A673 (cell line): ENCODE measurements at regions not wholly inside any gene's neighbourhood (a gene's known extent, or its start where the extent isn't known, plus 50 kb on each side); places are given as distances from the start of the nearest gene placed in this dataset.

ENCODE experiments used
- BruUV-seq: library from RNA; stranded (reverse); fragments of 400-500 nt; replicated peaks from 2 replicates; lab custom pipeline; 2021; lab: Mats Ljungman, UMichigan
- CTCF ChIA-PET: fragments of 300-600 bp; sonication (Branson Sonifier 250); formaldehyde crosslinking; loops from one replicate; lab custom pipeline; 2022; ENCODE audit warnings: antibody characterized with exemption; lab: Charles Lee
- POLR2A ChIA-PET: fragments of 300-600 bp; sonication (Branson Sonifier 250); formaldehyde crosslinking; loops from one replicate; lab custom pipeline; 2022; ENCODE audit warnings: antibody characterized with exemption; ENCODE audit not compliant: low non-redundant PET; lab: Charles Lee
- DNase-seq: peaks from one replicate; pipeline ENCODE4 v3.0.0-alpha.2; 2015; ENCODE audit warnings: low spot score
- H3K27ac ChIP-seq: fragments of 200-600 bp; sonication (generic); 2 replicates; pipeline ENCODE4 v1.5.1; 2016; ENCODE audit warnings: mixed run types, low read depth, mild to moderate bottlenecking, mixed read lengths, antibody characterized with exemption, low read length; ENCODE audit not compliant: poor library complexity, severe bottlenecking
- H3K27me3 ChIP-seq: fragments of 200-600 bp; sonication (generic); replicated peaks from 2 replicates; pipeline ENCODE4 v1.6.1; 2017; ENCODE audit warnings: mixed run types, low read depth, mild to moderate bottlenecking, mixed read lengths, antibody characterized with exemption, low read length; ENCODE audit not compliant: insufficient read depth, poor library complexity
- H3K36me3 ChIP-seq: fragments of 200-600 bp; sonication (generic); 2 replicates; pipeline ENCODE4 v1.6.1; 2016; ENCODE audit warnings: mixed run types, mild to moderate bottlenecking, mixed read lengths, antibody characterized with exemption, low read length; ENCODE audit not compliant: insufficient read depth, poor library complexity, severe bottlenecking
- H3K4me1 ChIP-seq: fragments of 200-600 bp; sonication (generic); 2 replicates; pipeline ENCODE4 v1.6.1; 2017; ENCODE audit warnings: mixed run types, mild to moderate bottlenecking, mixed read lengths, antibody characterized with exemption, low read length; ENCODE audit not compliant: insufficient read depth, poor library complexity, severe bottlenecking
- H3K4me3 ChIP-seq: fragments of 200-600 bp; sonication (generic); 2 replicates; pipeline ENCODE4 v1.5.1; 2016; ENCODE audit warnings: low read depth, mixed run types, mild to moderate bottlenecking, mixed read lengths, low read length; ENCODE audit not compliant: poor library complexity, severe bottlenecking
- H3K9me3 ChIP-seq: fragments of 200-600 bp; sonication (generic); 2 replicates; pipeline ENCODE4 v1.6.1; 2016; ENCODE audit warnings: mixed run types, low read depth, mild to moderate bottlenecking, mixed read lengths, antibody characterized with exemption, low read length; ENCODE audit not compliant: poor library complexity, severe bottlenecking
- EZH2 ChIP-seq: fragments of 200-600 bp; sonication (generic); IDR thresholded peaks from 2 replicates; pipeline ENCODE4 v1.6.1; 2017; ENCODE audit warnings: borderline replicate concordance, low read depth, mild to moderate bottlenecking, mixed read lengths, antibody characterized with exemption, low read length; ENCODE audit not compliant: poor library complexity, severe bottlenecking
- intact Hi-C: fragments of 100-400 bp; cut with micrococcal nuclease; formaldehyde crosslinking; loops from one replicate; pipeline ENCODE4 v1.10.0; 2022; ENCODE audit not compliant: unreplicated experiment
- TF ChIP-seq, protein P1 (sequence below): fragments of 300-800, 200-600 bp; sonication (generic); conservative IDR thresholded peaks from 2 replicates; pipeline ENCODE4 v1.5.1; 2017; ENCODE audit warnings: low read depth, mild to moderate bottlenecking, antibody characterized with exemption, low read length, moderate library complexity, mixed read lengths

DNA sequence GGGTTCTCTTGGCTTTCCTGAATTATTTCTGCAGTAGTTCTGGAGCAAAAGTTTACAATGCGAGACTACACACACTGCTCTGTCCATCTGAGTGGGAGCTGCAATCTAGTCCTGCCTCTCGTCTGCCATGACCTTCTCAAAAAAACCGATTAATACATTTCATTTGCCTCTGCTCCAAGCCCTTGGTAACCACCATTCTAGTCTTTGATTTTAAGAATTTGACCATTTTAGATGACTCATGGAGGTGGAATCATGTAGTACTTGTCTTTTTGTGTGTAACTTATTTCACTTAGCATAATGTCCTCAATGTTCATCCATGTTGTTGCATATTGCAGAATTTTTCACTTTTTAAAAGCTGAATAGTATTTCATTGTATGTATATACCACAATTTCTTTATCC is 356.9 kb downstream of the SV2B start:
- no peak overlapping the region for H3K4me3 ChIP-seq
- ChIA-PET CTCF (no interaction called here), POLR2A (no interaction called here)
- no peak for DNase-seq
- H3K27ac ChIP-seq = no peak overlapping the region
- TF ChIP-seq, protein P1, sequence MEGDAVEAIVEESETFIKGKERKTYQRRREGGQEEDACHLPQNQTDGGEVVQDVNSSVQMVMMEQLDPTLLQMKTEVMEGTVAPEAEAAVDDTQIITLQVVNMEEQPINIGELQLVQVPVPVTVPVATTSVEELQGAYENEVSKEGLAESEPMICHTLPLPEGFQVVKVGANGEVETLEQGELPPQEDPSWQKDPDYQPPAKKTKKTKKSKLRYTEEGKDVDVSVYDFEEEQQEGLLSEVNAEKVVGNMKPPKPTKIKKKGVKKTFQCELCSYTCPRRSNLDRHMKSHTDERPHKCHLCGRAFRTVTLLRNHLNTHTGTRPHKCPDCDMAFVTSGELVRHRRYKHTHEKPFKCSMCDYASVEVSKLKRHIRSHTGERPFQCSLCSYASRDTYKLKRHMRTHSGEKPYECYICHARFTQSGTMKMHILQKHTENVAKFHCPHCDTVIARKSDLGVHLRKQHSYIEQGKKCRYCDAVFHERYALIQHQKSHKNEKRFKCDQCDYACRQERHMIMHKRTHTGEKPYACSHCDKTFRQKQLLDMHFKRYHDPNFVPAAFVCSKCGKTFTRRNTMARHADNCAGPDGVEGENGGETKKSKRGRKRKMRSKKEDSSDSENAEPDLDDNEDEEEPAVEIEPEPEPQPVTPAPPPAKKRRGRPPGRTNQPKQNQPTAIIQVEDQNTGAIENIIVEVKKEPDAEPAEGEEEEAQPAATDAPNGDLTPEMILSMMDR = no peak
- TF ChIP-seq EZH2 = no peak
- H3K9me3 ChIP-seq = no peaks in the 10 kb centered on the region
- H3K36me3 ChIP-seq = no peaks in the 10 kb centered on the region
- H3K4me1 ChIP-seq = no peaks in the 10 kb centered on the region
- intact Hi-C loops = no loop called here
- no TSS peak for BruUV-seq
- H3K27me3 ChIP-seq = no peaks in the 10 kb centered on the region

DNA sequence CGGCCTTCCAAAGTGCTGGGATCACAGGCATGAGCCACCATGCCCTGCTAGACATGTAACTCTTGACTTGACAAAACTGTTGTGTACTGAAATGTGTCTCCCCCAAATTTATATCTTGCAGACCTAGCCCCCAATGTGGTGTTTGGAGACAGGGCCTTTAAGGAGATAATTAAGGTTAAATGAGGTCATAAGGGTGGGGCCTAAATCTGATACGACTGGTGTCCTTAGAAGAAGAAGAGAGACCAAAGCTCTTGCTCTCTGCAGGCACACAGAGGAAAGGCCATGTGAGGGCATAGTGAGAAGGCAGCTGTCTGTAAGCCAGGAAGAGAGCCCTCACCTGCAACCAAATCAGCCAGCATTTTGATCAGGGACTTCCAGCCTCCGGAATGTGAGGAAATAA is 361.3 kb downstream of the SV2B start:
- no peak for TF ChIP-seq EZH2
- TF ChIP-seq, protein P1 = no peak
- ChIA-PET POLR2A (no interaction called here), CTCF (no interaction called here)
- Histone ChIP-seq H3K27ac (no peak overlapping the region), H3K4me1 (no peaks in the 10 kb centered on the region), H3K36me3 (no peaks in the 10 kb centered on the region), H3K9me3 (no peaks in the 10 kb centered on the region), H3K27me3 (no peaks in the 10 kb centered on the region), H3K4me3 (no peak overlapping the region)
- DNase-seq = no peak
- no TSS peak for BruUV-seq
- intact Hi-C loops = no loop called here

DNA sequence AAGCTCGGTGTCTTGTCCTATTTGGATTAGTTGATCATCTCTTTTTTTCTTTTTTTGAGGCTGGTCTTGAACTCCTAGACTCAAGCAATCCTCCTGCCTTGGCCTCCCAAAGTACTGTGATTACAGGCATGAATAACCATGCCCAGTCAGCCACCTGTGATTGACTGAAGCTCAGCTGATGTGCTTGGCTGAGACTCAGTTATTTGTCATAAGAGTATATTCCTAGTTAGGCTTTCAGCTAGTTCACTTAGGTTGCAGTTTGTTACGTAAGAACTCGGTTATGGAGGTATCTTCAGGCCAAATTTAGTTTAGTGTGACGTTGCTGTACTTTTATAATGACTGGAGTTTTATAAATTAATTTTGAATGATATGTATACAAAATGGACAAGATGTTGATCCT is 365.0 kb downstream of the SV2B start:
- POLR2A ChIA-PET = no interaction called here
- Histone ChIP-seq H3K4me3 (no peak overlapping the region), H3K4me1 (no peaks in the 10 kb centered on the region), H3K27ac (no peak overlapping the region), H3K27me3 (no peaks in the 10 kb centered on the region), H3K36me3 (no peaks in the 10 kb centered on the region), H3K9me3 (no peaks in the 10 kb centered on the region)
- CTCF ChIA-PET = no interaction called here
- BruUV-seq = no TSS peak
- intact Hi-C loops = no loop called here
- DNase-seq = no peak
- no peak for TF ChIP-seq EZH2
- TF ChIP-seq, protein P1 = no peak
